GM21360 (cell line): ENCODE measurements at regions not wholly inside any gene's neighbourhood (a gene's known extent, or its start where the extent isn't known, plus 50 kb on each side); places are given as distances from the start of the nearest gene placed in this dataset.
"Not testable (repeated sequence)": the region's sequence is repeated elsewhere in the genome, so short reads cannot be mapped to it uniquely, and the experiment has no call there.

Source experiments
- ATAC-seq: cut with Tn5 transposase; IDR thresholded peaks from one replicate; pipeline ENCODE4 v1.9.1; 2021; ENCODE audit warnings: mild to moderate bottlenecking, moderate library complexity; ENCODE audit not compliant: unreplicated experiment

DNA sequence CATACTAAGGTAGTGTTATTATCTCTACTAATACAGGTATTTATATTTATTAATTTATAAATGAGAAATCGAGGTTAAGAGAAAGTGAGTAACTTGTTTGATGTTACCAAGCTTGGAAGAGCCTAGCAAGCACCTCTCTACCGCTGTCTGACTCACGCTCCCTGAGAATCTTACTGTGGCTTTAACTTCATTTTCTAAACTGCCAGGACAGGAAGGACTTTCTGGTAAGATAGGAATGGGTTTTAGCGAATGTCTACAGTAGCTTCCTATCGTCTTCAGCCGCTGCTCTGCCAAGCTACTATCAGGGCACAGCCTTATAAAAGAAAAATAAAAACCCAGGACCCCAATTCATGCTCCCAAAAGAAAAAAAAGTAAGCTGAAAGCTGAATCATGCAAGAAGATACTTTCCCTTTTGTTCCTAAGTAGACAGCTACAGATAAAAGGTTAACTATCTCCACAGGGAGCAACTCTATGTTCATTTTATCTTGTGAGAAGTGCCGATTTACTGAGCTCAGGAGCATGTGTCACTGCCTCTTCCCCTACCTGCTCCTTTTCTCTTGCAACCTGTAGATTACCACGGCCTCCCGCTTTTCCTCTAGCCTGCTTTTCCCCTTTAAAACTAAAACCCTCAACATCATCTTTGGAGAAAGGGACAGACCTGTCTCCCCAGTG lies 60.2 kb downstream of the THNSL1 start:
- no peak for ATAC-seq

DNA sequence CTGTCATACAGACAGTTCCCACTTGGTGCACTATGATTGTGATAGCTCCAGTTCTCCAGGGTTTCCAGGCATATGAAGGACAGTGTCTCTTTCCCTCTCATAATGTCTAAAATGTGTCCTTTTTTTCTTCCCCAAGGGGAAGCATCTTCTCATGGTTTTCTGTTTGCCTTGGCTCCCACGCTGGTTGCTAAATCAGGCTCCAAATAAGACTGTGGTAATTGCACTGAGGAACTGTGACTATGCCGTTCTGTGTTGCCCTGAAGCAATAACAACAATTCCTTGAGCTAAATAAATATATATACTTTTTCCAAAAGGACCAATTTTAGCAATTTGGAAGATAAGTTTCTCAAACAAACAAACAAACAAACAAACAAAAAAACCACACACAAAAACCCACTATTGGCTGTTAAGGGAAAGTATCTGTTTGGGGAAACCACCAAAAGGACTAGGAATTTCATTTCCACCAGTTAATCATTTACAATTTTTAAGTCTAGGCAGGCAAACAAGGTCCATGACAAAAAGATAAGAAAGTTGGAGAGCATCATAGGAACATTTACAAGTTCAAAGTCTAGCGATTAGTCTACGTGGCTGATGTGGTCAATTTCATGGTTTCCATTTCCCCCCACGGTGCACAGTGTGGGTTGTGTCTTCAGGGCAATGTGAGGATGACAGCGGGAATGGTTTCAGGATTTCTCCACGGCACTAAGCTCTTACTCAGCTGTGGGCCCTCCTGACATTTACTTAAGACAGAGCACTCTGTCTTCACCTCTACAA lies 62.4 kb downstream of the THNSL1 start:
- no peak for ATAC-seq

- ATAC-seq: peak; percentile 89
These were observed 64.6 kb downstream of the THNSL1 start for GRCh38 chr10:25080880-25081581.

- no peak for ATAC-seq
These were observed 66.1 kb downstream of the THNSL1 start for GRCh38 chr10:25082276-25083204.

- no peak for ATAC-seq
These were observed 67.2 kb downstream of the THNSL1 start for GRCh38 chr10:25083546-25084111.

- ATAC-seq: no peak
These were observed 68.0 kb downstream of the THNSL1 start for GRCh38 chr10:25084447-25084846.

GRCh38 chr10:25094590-25094989 lies 78.2 kb downstream of the THNSL1 start:
- no peak for ATAC-seq

DNA sequence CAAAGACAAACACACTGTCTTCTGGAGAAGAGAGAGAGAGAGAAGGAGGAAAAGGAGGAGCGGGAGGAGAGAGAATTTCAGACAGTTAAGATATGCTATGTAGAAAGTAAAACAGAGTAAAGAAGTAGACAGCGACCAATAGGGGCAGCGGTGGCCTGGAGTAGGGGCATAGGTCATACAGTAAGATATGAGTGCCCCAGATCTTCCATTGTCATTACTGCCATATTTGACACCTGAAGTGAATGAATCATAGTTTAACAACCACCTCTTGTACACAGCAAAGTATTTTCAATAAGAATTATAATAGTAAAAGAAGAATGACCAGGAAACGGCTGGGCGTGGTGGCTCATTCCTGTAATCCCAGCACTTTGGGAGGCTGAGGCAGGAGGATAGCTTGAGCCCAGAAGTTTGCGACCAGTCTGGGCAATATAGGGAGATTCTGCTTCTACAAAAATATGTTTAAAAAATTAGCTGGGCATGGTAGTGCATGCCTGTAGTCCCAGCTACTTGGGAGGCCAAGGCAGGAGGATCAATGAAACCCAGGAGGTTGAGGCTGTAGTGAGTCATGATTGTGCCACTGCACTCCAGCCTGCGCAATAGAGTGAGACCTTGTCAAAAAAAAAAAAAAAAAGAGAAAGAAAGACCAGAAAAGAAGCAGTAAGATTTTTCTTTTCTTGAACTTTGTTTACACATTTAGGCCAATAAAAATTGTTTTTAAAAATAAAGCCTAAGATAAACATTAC lies 77.0 kb upstream of the GPR158 start:
- ATAC-seq: no peak

DNA sequence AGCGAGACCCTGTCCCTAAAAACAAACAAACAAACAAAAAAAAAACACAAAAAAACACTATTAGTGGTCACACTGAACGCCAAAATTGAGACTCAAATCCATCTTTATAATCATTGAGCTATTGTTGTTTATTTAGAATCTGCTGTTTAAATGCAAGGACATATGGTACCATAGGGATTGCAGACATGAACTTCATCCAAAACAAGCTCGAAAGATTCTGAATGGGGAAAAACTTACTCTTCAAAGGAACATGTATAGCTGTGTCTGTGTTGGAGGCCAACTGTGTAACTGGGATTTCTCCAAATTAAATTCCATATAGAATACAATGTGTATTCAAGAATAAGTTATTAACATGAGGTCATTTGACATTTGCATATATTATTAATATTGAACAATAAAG lies 74.7 kb upstream of the GPR158 start:
- ATAC-seq: no peak

DNA sequence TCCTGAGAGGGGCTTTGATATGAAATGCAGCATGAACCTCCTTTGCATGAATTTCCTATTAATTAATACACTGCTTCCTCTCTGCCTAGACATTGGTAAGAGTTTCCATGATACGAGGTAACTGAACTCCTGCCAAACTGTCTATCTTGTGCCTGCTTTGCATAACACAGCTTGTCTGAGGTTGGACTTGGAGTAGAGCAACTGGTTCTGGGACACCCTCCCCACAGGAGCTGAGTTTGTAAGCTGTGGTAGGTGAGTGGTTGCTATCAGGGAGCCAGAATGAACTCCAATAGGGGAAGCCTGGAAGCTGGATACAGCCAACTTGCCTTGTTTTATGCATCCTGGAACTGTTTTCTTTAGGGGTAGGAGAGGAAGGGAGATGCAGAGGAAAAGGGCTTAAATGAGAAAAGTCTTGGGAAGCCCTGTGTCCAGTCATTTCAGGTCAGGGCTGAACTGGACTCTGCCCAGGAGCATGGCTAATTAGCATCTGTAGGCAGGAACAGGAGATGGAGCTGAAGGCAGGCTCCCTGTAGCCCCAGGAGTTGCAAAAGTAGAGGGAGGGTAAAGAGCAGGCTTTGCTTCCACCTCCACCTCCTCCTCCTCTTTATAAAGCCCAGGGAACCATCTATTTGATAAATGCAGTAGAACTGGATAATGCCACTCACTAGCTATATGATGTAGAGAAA lies 73.2 kb upstream of the GPR158 start:
- no peak for ATAC-seq

DNA sequence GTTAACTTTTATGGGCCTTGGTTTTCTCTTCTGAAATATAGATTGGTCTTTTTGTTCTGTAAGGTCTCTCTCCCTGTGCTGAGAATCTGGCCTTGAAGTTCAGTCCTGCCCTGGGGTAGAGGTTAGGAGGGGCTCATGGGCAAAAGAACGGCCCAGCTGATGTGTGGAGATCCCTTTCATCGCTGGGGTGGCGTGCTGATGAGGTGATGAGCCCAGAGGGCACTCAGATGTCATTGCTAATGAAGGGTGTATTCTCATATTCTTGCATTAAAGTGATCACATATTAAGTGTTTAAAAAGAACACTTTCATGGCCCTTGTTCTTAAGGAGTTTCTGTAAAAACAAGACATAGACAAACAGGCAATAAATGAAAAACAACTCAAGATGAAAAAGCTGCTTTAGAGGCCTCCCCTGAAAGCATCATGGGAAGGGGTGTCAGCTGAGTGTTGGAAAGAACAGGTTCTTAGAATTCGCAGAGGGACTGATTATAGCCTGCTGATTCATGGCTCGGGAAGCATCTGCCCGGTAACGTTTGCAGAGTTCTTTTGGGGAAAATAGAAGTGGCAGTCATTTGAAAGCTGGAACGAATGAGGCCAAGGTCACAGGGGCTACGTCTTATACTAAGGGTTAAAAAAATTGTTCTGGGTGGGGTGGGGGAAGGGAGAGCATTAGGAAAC lies 72.5 kb upstream of the GPR158 start:
- ATAC-seq: no peak

GRCh38 chr10:25103703-25104102 lies 71.1 kb upstream of the GPR158 start:
- ATAC-seq: no peak

GRCh38 chr10:25104441-25104840 lies 70.4 kb upstream of the GPR158 start:
- ATAC-seq: no peak

DNA sequence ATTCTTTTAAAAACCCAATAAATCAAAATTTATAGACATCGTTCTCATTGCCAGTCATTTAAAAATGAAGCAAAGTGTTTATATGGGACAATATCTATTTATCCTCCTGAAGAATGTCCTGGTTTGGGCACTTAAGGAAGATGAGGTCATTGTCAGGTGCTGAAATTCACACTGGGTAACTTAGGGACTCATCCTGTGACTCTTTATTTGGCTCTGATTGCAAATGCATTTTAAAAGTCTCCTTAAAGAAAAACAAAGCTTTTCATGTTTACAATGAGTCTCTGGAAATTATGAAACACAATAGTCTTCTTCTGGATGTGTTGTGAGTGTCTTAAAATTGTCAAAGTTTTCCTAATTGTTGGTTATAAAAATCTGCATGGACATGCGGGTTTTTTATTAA lies 69.5 kb upstream of the GPR158 start:
- ATAC-seq: no peak

DNA sequence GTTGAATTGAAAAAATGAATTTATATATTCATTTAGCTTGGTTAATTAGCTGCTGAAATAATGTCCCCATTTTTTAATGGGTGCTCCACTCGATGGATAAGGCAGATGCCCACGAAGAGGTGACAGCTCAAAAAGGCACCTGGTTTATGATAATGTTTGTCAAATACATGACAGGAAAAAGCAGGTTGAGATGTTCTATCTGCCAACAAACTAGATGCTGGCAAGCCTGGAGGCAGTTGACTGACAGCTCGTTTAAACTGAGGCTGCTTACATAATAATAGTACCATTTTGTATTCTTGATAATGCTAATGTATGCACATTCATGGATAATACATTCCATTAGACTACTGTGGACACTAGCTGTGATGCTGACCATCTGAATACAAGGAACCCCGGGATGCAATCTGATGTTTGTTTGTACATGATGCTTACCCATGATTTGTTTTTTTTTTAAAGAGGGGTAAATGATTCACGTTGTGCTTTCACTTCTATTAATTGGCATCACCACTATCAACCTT lies 69.0 kb upstream of the GPR158 start:
- no peak for ATAC-seq

- no peak for ATAC-seq
These were observed 67.0 kb upstream of the GPR158 start for GRCh38 chr10:25107756-25108155.

DNA sequence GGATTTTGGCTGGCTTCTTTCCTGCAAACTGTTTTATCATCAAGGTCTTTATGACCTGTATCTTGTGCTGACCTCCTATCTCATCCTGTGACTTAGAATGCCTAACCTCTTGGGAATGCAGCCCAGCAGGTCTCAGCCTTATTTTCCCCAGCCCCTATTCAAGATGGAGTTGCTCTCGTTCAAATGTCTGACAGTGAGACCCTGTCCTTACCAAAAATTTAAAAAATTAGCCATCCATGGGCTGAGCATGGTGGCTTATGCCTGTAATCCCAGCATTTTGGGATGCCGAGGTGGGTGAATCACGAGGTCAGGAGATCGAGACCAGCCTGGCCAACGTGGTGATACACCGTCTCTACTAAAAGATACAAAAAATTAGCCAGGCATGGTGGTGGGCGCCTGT lies 64.9 kb upstream of the GPR158 start:
- not testable (repeated sequence) for ATAC-seq

- ATAC-seq: no peak
These were observed 62.8 kb upstream of the GPR158 start for GRCh38 chr10:25112016-25112415.
